Urinary bladder (tissue), 3 donors: ENCODE measurements at regions not wholly inside any gene's neighbourhood (a gene's known extent, or its start where the extent isn't known, plus 50 kb on each side); places are given as distances from the start of the nearest gene placed in this dataset.
"Not testable (repeated sequence)": the region's sequence is repeated elsewhere in the genome, so short reads cannot be mapped to it uniquely, and the experiment has no call there.

ENCODE experiments used
- DNase-seq: peaks from one replicate; pipeline ENCODE4 v3.0.0-alpha.2; 2015; ENCODE audit errors: extremely low spot score
- H3K27ac ChIP-seq: one replicate; pipeline ENCODE4 v1.5.1; 2013; ENCODE audit warnings: low read depth, mild to moderate bottlenecking, moderate library complexity
- H3K36me3 ChIP-seq: one replicate; pipeline ENCODE4 v1.6.1; 2013; ENCODE audit warnings: mild to moderate bottlenecking, moderate library complexity; ENCODE audit not compliant: insufficient read depth
- H3K4me1 ChIP-seq: one replicate; pipeline ENCODE4 v1.6.1; 2013; ENCODE audit warnings: mild to moderate bottlenecking, moderate library complexity; ENCODE audit not compliant: insufficient read depth
- H3K4me3 ChIP-seq: one replicate; pipeline ENCODE4 v1.5.1; 2013; ENCODE audit warnings: low read depth, low read length
- WGBS: extraction: QIAGEN DNeasy Blood & Tissue Kit; methylation state at CpG from one replicate; pipeline ENCODE4 v1.1.7; 2013; 5-methylcytosine and 5-hydroxymethylcytosine counted together
- donor health status: healthy with polysubstance abuse.
- donor health status: healthy.

- DNase-seq, H3K4me3 ChIP-seq, H3K36me3 ChIP-seq, H3K27ac ChIP-seq, H3K4me1 ChIP-seq: not testable (repeated sequence)
- 49% methylated on average over 5 of the region's 12 CpGs for WGBS
These were observed 303.6 kb upstream of the PLGLB1 start for GRCh38 chr2:87325042-87325910.

- not testable (repeated sequence) for DNase-seq
- WGBS = 95% methylated on average over 2 of the region's 2 CpGs
These were observed 304.3 kb upstream of the PLGLB1 start for GRCh38 chr2:87325911-87326294.

GRCh38 chr2:87326754-87327153, 305.1 kb upstream of the PLGLB1 start:
- WGBS = 86% methylated on average over 2 of the region's 3 CpGs

More at GRCh38 chr2:87325911-87326294, 304.3 kb upstream of the PLGLB1 start:
- not testable (repeated sequence) for H3K27ac ChIP-seq, H3K4me1 ChIP-seq, H3K4me3 ChIP-seq, H3K36me3 ChIP-seq

GRCh38 chr2:87327648-87328371, 306.2 kb upstream of the PLGLB1 start:
- WGBS = 92% methylated on average over 4 of the region's 4 CpGs
- not testable (repeated sequence) for H3K27ac ChIP-seq, H3K4me1 ChIP-seq, DNase-seq, H3K4me3 ChIP-seq, H3K36me3 ChIP-seq

More at GRCh38 chr2:87326754-87327153, 305.1 kb upstream of the PLGLB1 start:
- H3K4me3 ChIP-seq, H3K36me3 ChIP-seq, DNase-seq, H3K4me1 ChIP-seq, H3K27ac ChIP-seq: not testable (repeated sequence)

- not testable (repeated sequence) for H3K36me3 ChIP-seq, H3K27ac ChIP-seq, DNase-seq, H3K4me3 ChIP-seq, H3K4me1 ChIP-seq
- 89% methylated on average over 5 of the region's 7 CpGs for WGBS
These were observed 307.9 kb upstream of the PLGLB1 start for GRCh38 chr2:87329529-87329928.

- not testable (repeated sequence) for H3K27ac ChIP-seq, DNase-seq, H3K4me1 ChIP-seq, H3K36me3 ChIP-seq, H3K4me3 ChIP-seq
- WGBS = no CpG with 5 or more reads among the region's 4 CpGs
These were observed 308.8 kb upstream of the PLGLB1 start for GRCh38 chr2:87330486-87330885.

GRCh38 chr2:87331940-87332583, 310.4 kb upstream of the PLGLB1 start:
- not testable (repeated sequence) for H3K27ac ChIP-seq, H3K4me3 ChIP-seq, H3K4me1 ChIP-seq, H3K36me3 ChIP-seq, DNase-seq
- 70% methylated on average over 4 of the region's 6 CpGs for WGBS

- not testable (repeated sequence) for H3K27ac ChIP-seq, H3K4me3 ChIP-seq, H3K4me1 ChIP-seq, H3K36me3 ChIP-seq, DNase-seq
- 91% methylated on average over 2 of the region's 2 CpGs for WGBS
These were observed 313.2 kb upstream of the PLGLB1 start for GRCh38 chr2:87334888-87335287.

- H3K4me1 ChIP-seq, H3K36me3 ChIP-seq, H3K27ac ChIP-seq, DNase-seq, H3K4me3 ChIP-seq: not testable (repeated sequence)
- WGBS = 13% methylated on average over 1 of the region's 1 CpG
These were observed 317.4 kb upstream of the PLGLB1 start for GRCh38 chr2:87338998-87339397.

- H3K4me1 ChIP-seq, H3K27ac ChIP-seq, H3K4me3 ChIP-seq, DNase-seq, H3K36me3 ChIP-seq: not testable (repeated sequence)
- WGBS = 26% methylated on average over 27 of the region's 31 CpGs
These were observed 320.0 kb upstream of the PLGLB1 start for GRCh38 chr2:87341601-87342014.

GRCh38 chr2:87342175-87342574, 320.5 kb upstream of the PLGLB1 start:
- not testable (repeated sequence) for H3K36me3 ChIP-seq, H3K4me3 ChIP-seq, DNase-seq, H3K4me1 ChIP-seq, H3K27ac ChIP-seq
- 93% methylated on average over 24 of the region's 24 CpGs for WGBS

GRCh38 chr2:87343347-87343746, 321.7 kb upstream of the PLGLB1 start:
- H3K36me3 ChIP-seq, H3K4me3 ChIP-seq, DNase-seq, H3K27ac ChIP-seq, H3K4me1 ChIP-seq: not testable (repeated sequence)
- 65% methylated on average over 6 of the region's 6 CpGs for WGBS

GRCh38 chr2:87345283-87345682, 323.6 kb upstream of the PLGLB1 start:
- H3K27ac ChIP-seq, H3K4me3 ChIP-seq, H3K36me3 ChIP-seq, H3K4me1 ChIP-seq, DNase-seq: not testable (repeated sequence)
- 80% methylated on average over 12 of the region's 12 CpGs for WGBS
